ENCODE measurements at regions not wholly inside any gene's neighbourhood (a gene's known extent, or its start where the extent isn't known, plus 50 kb on each side); places are given as distances from the start of the nearest gene placed in this dataset.

DNA sequence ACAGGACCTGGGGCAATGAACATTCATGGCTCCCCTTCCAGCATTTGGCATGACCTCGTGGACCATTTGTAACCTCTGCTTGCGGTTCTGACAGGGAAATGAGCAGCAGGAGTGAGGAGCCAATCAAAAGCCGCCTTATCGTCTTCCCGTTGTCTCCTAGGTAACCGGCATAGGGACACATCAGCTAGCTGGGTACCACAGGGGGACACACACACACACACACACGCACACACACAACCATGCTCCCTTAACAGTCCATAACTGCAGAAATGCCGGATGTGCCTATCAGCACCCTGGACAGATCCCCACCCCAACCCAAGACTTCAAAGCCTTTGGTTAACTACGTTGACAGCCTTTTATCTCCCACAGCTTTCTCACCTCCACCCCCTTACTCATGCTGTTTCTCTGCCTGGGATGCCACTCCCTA, 53.4 kb upstream of the CCDC174 start (continued):
- TF ChIP-seq USF2 (IDR thresholded peaks at IDR 0.05; ENCODE audit: low read length): no peak
- TF ChIP-seq KDM1A (IDR thresholded peaks at IDR 0.05; ENCODE audit: borderline replicate concordance, low read length): no peak
- no peak for TF ChIP-seq SIX5 (IDR thresholded peaks at IDR 0.05; ENCODE audit: low read depth, low read length)
- TF ChIP-seq SIN3A (conservative IDR thresholded peaks at IDR 0.05 in 1 of 2, IDR thresholded peaks at IDR 0.05 in 1 of 2; ENCODE audit: low read depth in 1 of 2, low read length in 2 of 2): peak; percentile 50 to 87; a peak in 2 of 4 replicates
- TF ChIP-seq CHD1 (IDR thresholded peaks at IDR 0.05; ENCODE audit: low read depth, low read length): no peak
- no peak for TF ChIP-seq PHF8 (conservative IDR thresholded peaks at IDR 0.05; ENCODE audit: low read depth, low read length)

Data from H1 (cell line).